GM23248 (cell line): ENCODE measurements at regions not wholly inside any gene's neighbourhood (a gene's known extent, or its start where the extent isn't known, plus 50 kb on each side); places are given as distances from the start of the nearest gene placed in this dataset.

ENCODE experiments used
- EZH2 ChIP-seq: fragments of 200-600 bp; sonication (generic); IDR thresholded peaks from 2 replicates; pipeline ENCODE4 v1.6.1; 2018; ENCODE audit warnings: antibody characterized with exemption, mild to moderate bottlenecking; ENCODE audit not compliant: insufficient read depth, poor library complexity, severe bottlenecking
- EZH2phosphoT487 ChIP-seq: fragments of 200-600 bp; sonication (generic); IDR thresholded peaks from 2 replicates; pipeline ENCODE4 v1.6.1; 2018; ENCODE audit warnings: antibody characterized with exemption, moderate library complexity, mild to moderate bottlenecking, low read depth; ENCODE audit not compliant: insufficient read depth

GRCh38 chr9:134242706-134243105 is 78.3 kb upstream of the RNU6ATAC start:
- no peak for TF ChIP-seq EZH2
- no peak for TF ChIP-seq EZH2phosphoT487
